NCI-H510A treated with DMSO at 0.1 percent for 48 hours (cell line): ENCODE measurements at regions not wholly inside any gene's neighbourhood (a gene's known extent, or its start where the extent isn't known, plus 50 kb on each side); places are given as distances from the start of the nearest gene placed in this dataset.
"Not testable (repeated sequence)": the region's sequence is repeated elsewhere in the genome, so short reads cannot be mapped to it uniquely, and the experiment has no call there.

ENCODE experiments used
- DNase-seq: peaks from one replicate; lab custom pipeline; 2025; lab: John Stamatoyannopoulos, UW

- DNase-seq: not testable (repeated sequence)
Observed at GRCh38 chr9:104195142-104195541, 101.0 kb downstream of the SMC2 start.

- no peak for DNase-seq
Observed at GRCh38 chr9:104200456-104200994, 106.4 kb downstream of the SMC2 start.

GRCh38 chr9:104206766-104207165 is 112.7 kb downstream of the SMC2 start:
- no peak for DNase-seq

GRCh38 chr9:104209387-104209786 is 115.3 kb downstream of the SMC2 start:
- no peak for DNase-seq

- DNase-seq: no peak
Observed at GRCh38 chr9:104227108-104227507, 133.0 kb downstream of the SMC2 start.

- DNase-seq: no peak
Observed at GRCh38 chr9:104232781-104233341, 138.8 kb downstream of the SMC2 start.

GRCh38 chr9:104233366-104233765 is 139.3 kb downstream of the SMC2 start:
- DNase-seq: no peak

- DNase-seq: not testable (repeated sequence)
Observed at GRCh38 chr9:104234632-104235337, 140.7 kb downstream of the SMC2 start.

GRCh38 chr9:104235347-104236120 is 141.4 kb downstream of the SMC2 start:
- DNase-seq: not testable (repeated sequence)

- DNase-seq: no peak
Observed at GRCh38 chr9:104238668-104239067, 144.6 kb downstream of the SMC2 start.

- no peak for DNase-seq
Observed at GRCh38 chr9:104240890-104241289, 146.8 kb downstream of the SMC2 start.

- no peak for DNase-seq
Observed at GRCh38 chr9:104245925-104246324, 151.8 kb downstream of the SMC2 start.

- DNase-seq: no peak
Observed at GRCh38 chr9:104247899-104248460, 153.9 kb downstream of the SMC2 start.

GRCh38 chr9:104256031-104256695 is 162.1 kb downstream of the SMC2 start:
- DNase-seq: no peak

- DNase-seq: no peak
Observed at GRCh38 chr9:104256696-104257062, 162.6 kb downstream of the SMC2 start.

- DNase-seq: no peak
Observed at GRCh38 chr9:104258296-104259011, 164.3 kb downstream of the SMC2 start.

GRCh38 chr9:104260004-104260403 is 165.9 kb downstream of the SMC2 start:
- DNase-seq: no peak

- DNase-seq: no peak
Observed at GRCh38 chr9:104263942-104264341, 169.8 kb downstream of the SMC2 start.

- DNase-seq: no peak
Observed at GRCh38 chr9:104264431-104264830, 170.3 kb downstream of the SMC2 start.

- DNase-seq: no peak
Observed at GRCh38 chr9:104269374-104269773, 175.3 kb downstream of the SMC2 start.
